H9 (cell line): ENCODE measurements at regions not wholly inside any gene's neighbourhood (a gene's known extent, or its start where the extent isn't known, plus 50 kb on each side); places are given as distances from the start of the nearest gene placed in this dataset.

Experiments
- DNase-seq: peaks from one replicate; pipeline ENCODE4 v3.0.0-alpha.2; 2017
- H2AFZ ChIP-seq: one replicate; pipeline ENCODE4 v1.6.1; 2013; ENCODE audit warnings: mild to moderate bottlenecking, low read length, control low read depth, moderate library complexity
- H2AK5ac ChIP-seq: 2 replicates; pipeline ENCODE4 v1.6.1; 2013; ENCODE audit warnings: low read length, control low read depth, mixed read lengths; ENCODE audit not compliant: insufficient read length
- H2BK120ac ChIP-seq: one replicate; pipeline ENCODE4 v1.6.1; 2013; ENCODE audit warnings: low read depth, mild to moderate bottlenecking, low read length, control low read depth, inconsistent platforms; ENCODE audit not compliant: poor library complexity, severe bottlenecking
- H2BK12ac ChIP-seq: 2 replicates; pipeline ENCODE4 v1.6.1; 2013; ENCODE audit warnings: low read length, control low read depth, mixed read lengths, low read depth; ENCODE audit not compliant: insufficient read length
- H2BK15ac ChIP-seq: 2 replicates; pipeline ENCODE4 v1.6.1; 2013; ENCODE audit warnings: low read depth, low read length, control low read depth
- H2BK20ac ChIP-seq: one replicate; pipeline ENCODE4 v1.6.1; 2013; ENCODE audit warnings: low read depth, mild to moderate bottlenecking, low read length, control low read depth, inconsistent platforms; ENCODE audit not compliant: poor library complexity, severe bottlenecking
- H2BK5ac ChIP-seq: 2 replicates; pipeline ENCODE4 v1.6.1; 2013; ENCODE audit warnings: low read length, control low read depth, mixed read lengths; ENCODE audit not compliant: insufficient read length
- H3K14ac ChIP-seq: 2 replicates; pipeline ENCODE4 v1.6.1; 2013; ENCODE audit warnings: low read length, control low read depth; ENCODE audit not compliant: insufficient read depth
- H3K18ac ChIP-seq: 2 replicates; pipeline ENCODE4 v1.6.1; 2013; ENCODE audit warnings: low read depth, mild to moderate bottlenecking, mixed read lengths, low read length, control low read depth; ENCODE audit not compliant: insufficient read length
- H3K23ac ChIP-seq: 2 replicates; pipeline ENCODE4 v1.6.1; 2013; ENCODE audit warnings: low read length, control low read depth, mixed read lengths, low read depth; ENCODE audit not compliant: insufficient read length
- H3K23me2 ChIP-seq: 2 replicates; pipeline ENCODE4 v1.6.1; 2013; ENCODE audit warnings: low read depth, mild to moderate bottlenecking, mixed read lengths, low read length, control low read depth; ENCODE audit not compliant: insufficient read length, poor library complexity, severe bottlenecking
- H3K27ac ChIP-seq: 2 replicates; pipeline ENCODE4 v1.5.1; 2013; ENCODE audit warnings: low read length, control low read depth, mixed read lengths, low read depth; ENCODE audit not compliant: insufficient read length
- H3K27me3 ChIP-seq: 2 replicates; pipeline ENCODE4 v1.6.1; 2013; ENCODE audit warnings: low read length, control low read depth, inconsistent platforms; ENCODE audit not compliant: insufficient read depth
- H3K4ac ChIP-seq: 2 replicates; pipeline ENCODE4 v1.6.1; 2013; ENCODE audit warnings: low read depth, mild to moderate bottlenecking, control low read depth, inconsistent platforms, low read length, moderate library complexity
- H3K4me1 ChIP-seq: 2 replicates; pipeline ENCODE4 v1.6.1; 2013; ENCODE audit warnings: low read length, control low read depth, inconsistent platforms; ENCODE audit not compliant: insufficient read depth
- H3K4me2 ChIP-seq: 2 replicates; pipeline ENCODE4 v1.6.1; 2013; ENCODE audit warnings: low read length, control low read depth, mixed read lengths; ENCODE audit not compliant: insufficient read length, insufficient read depth
- H3K56ac ChIP-seq: 2 replicates; pipeline ENCODE4 v1.6.1; 2013; ENCODE audit warnings: low read depth, mild to moderate bottlenecking, mixed read lengths, low read length, control low read depth; ENCODE audit not compliant: insufficient read length
- H3K79me1 ChIP-seq: 2 replicates; pipeline ENCODE4 v1.6.1; 2013; ENCODE audit warnings: low read depth, mild to moderate bottlenecking, moderate library complexity, low read length, control low read depth, inconsistent platforms; ENCODE audit not compliant: insufficient read depth, poor library complexity, severe bottlenecking
- H3K79me2 ChIP-seq: 2 replicates; pipeline ENCODE4 v1.6.1; 2013; ENCODE audit warnings: low read length, control low read depth, inconsistent platforms; ENCODE audit not compliant: insufficient read depth
- H3K9ac ChIP-seq: 2 replicates; pipeline ENCODE4 v1.6.1; 2013; ENCODE audit warnings: low read length, control low read depth, mixed read lengths; ENCODE audit not compliant: insufficient read length; ENCODE audit errors: extremely low read depth
- H3K9me3 ChIP-seq: one replicate; pipeline ENCODE4 v1.6.1; 2013; ENCODE audit warnings: low read depth, low read length, inconsistent platforms; ENCODE audit not compliant: control insufficient read depth
- H3T11ph ChIP-seq: one replicate; pipeline ENCODE4 v1.6.1; 2013; ENCODE audit warnings: mild to moderate bottlenecking, low read length, control low read depth, inconsistent platforms
- H4K20me1 ChIP-seq: one replicate; pipeline ENCODE4 v1.6.1; 2013; ENCODE audit not compliant: control insufficient read depth, insufficient read length, insufficient read depth
- H4K5ac ChIP-seq: 2 replicates; pipeline ENCODE4 v1.6.1; 2013; ENCODE audit warnings: low read depth, mild to moderate bottlenecking, mixed read lengths, low read length, control low read depth; ENCODE audit not compliant: insufficient read length
- H4K8ac ChIP-seq: replicated peaks from 2 replicates; pipeline ENCODE4 v1.6.1; 2013; ENCODE audit warnings: low read length, control low read depth, mixed read lengths, low read depth; ENCODE audit not compliant: insufficient read length
- H4K91ac ChIP-seq: 2 replicates; pipeline ENCODE4 v1.6.1; 2013; ENCODE audit warnings: low read depth, mild to moderate bottlenecking, moderate library complexity, mixed read lengths, low read length, control low read depth; ENCODE audit not compliant: insufficient read length
- H3K27ac Mint-ChIP-seq, 3 experiments: 2 replicates in 2 of 3; 3 replicates in 1 of 3; pipeline ENCODE4 v1.8.0; 2020 to 2021; ENCODE audit warnings: mixed read lengths in 3 of 3, mild to moderate bottlenecking in 1 of 3, moderate library complexity in 1 of 3
- H3K27me3 Mint-ChIP-seq: 2 replicates; pipeline ENCODE4 v1.8.0; 2021; ENCODE audit warnings: low read depth, mild to moderate bottlenecking, moderate library complexity, mixed read lengths
- H3K36me3 Mint-ChIP-seq, 3 experiments: 2 replicates in 2 of 3; 3 replicates in 1 of 3; pipeline ENCODE4 v1.8.0; 2020 to 2021; ENCODE audit warnings: low read depth in 3 of 3, mixed read lengths in 3 of 3; ENCODE audit not compliant: insufficient read depth in 1 of 3
- H3K4me1 Mint-ChIP-seq, 2 experiments: 2 replicates each; pipeline ENCODE4 v1.8.0; 2020; ENCODE audit warnings: mixed read lengths in 2 of 2
- H3K4me3 Mint-ChIP-seq, 2 experiments: 2 replicates in 1 of 2; 3 replicates in 1 of 2; pipeline ENCODE4 v1.8.0; 2020 to 2021; ENCODE audit warnings: mild to moderate bottlenecking in 2 of 2, mixed read lengths in 2 of 2, moderate library complexity in 1 of 2
- H3K9me3 Mint-ChIP-seq, 2 experiments: 2 replicates in 1 of 2; 3 replicates in 1 of 2; pipeline ENCODE4 v1.8.0; 2020; ENCODE audit warnings: mild to moderate bottlenecking in 2 of 2, mixed read lengths in 2 of 2, moderate library complexity in 1 of 2
- WGBS: extraction: QIAGEN DNeasy Blood & Tissue Kit; methylation state at CpG from one replicate; pipeline ENCODE4 v1.1.7; 2013; ENCODE audit warnings: missing lambda C conversion rate, low lambda C conversion rate, mixed read lengths; ENCODE audit not compliant: insufficient read length; ENCODE audit errors: extremely low coverage; 5-methylcytosine and 5-hydroxymethylcytosine counted together
- TF ChIP-seq, protein P1 (sequence below): fragments of 200-600 bp; sonication (generic); conservative IDR thresholded peaks from 3 replicates; pipeline ENCODE4 v1.8.0; 2021; ENCODE audit warnings: antibody characterized with exemption, mild to moderate bottlenecking

DNA sequence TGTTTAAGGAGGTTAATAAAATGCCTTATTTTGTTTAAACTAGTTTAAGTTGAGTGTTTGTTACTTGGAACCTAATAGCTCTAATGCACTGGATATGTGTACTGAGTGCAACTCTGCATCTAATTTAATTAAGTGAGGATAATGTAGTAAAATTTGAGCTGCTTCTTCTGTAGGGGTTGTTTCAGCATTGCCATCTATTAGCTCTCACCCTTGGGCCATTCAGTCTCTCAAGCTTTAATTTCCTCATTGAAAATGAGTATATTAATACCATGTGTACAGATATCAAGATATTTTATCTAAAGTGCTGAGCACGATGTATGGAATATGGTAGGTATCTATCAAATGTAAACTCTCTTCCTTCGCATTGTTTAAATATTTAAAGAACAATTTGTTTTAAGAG lies 375.7 kb upstream of the LRRC3B start:
- no peak for DNase-seq
- Histone ChIP-seq H2BK120ac (no peak overlapping the region), H3K18ac (no peak overlapping the region), H3K14ac (no peak overlapping the region), H3K56ac (no peak overlapping the region), H3K79me2 (no peaks in the 10 kb centered on the region), H4K91ac (no peak overlapping the region), H3K79me1 (no peaks in the 10 kb centered on the region), H3K23ac (no peak overlapping the region), H3K4me1 (no peaks in the 10 kb centered on the region), H4K8ac (no peak overlapping the region), H4K5ac (no peak overlapping the region), H3K9ac (no peak overlapping the region), H2BK20ac (no peak overlapping the region), H3T11ph (no peak overlapping the region), H2AK5ac (no peak overlapping the region), H3K4ac (no peak overlapping the region), H3K27me3 (no peaks in the 10 kb centered on the region), H4K20me1 (no peaks in the 10 kb centered on the region), H2BK15ac (no peak overlapping the region), H2AFZ (no peak overlapping the region), H2BK12ac (no peak overlapping the region), H3K27ac (no peak overlapping the region), H2BK5ac (no peak overlapping the region), H3K4me2 (no peak overlapping the region), H3K23me2 (no peaks in the 10 kb centered on the region), H3K9me3 (no peaks in the 10 kb centered on the region)
- TF ChIP-seq, protein P1, sequence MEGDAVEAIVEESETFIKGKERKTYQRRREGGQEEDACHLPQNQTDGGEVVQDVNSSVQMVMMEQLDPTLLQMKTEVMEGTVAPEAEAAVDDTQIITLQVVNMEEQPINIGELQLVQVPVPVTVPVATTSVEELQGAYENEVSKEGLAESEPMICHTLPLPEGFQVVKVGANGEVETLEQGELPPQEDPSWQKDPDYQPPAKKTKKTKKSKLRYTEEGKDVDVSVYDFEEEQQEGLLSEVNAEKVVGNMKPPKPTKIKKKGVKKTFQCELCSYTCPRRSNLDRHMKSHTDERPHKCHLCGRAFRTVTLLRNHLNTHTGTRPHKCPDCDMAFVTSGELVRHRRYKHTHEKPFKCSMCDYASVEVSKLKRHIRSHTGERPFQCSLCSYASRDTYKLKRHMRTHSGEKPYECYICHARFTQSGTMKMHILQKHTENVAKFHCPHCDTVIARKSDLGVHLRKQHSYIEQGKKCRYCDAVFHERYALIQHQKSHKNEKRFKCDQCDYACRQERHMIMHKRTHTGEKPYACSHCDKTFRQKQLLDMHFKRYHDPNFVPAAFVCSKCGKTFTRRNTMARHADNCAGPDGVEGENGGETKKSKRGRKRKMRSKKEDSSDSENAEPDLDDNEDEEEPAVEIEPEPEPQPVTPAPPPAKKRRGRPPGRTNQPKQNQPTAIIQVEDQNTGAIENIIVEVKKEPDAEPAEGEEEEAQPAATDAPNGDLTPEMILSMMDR, result no peak
- H3K9me3 Mint-ChIP-seq, result peaks cover 8 to 10% of the 10 kb centered on the region in 2 experiments
- no peak overlapping the region for H3K27ac Mint-ChIP-seq
- WGBS, result no CpG with 5 or more reads among the region's 2 CpGs
- no peaks in the 10 kb centered on the region; the same call in 1 of the 2 replicates for H3K27me3 Mint-ChIP-seq
- H3K4me3 Mint-ChIP-seq, result no peak overlapping the region
- peaks cover 3 to 16% (median 4%) of the 10 kb centered on the region in 3 experiments; a peak in 4 of 7 replicates for H3K36me3 Mint-ChIP-seq
- H3K4me1 Mint-ChIP-seq, result peaks cover 6% of the 10 kb centered on the region in 2 experiments
